ENCODE measurements at regions not wholly inside any gene's neighbourhood (a gene's known extent, or its start where the extent isn't known, plus 50 kb on each side); places are given as distances from the start of the nearest gene placed in this dataset.

GRCh38 chr13:61508936-61509335 is 93.3 kb upstream of the PCDH20 start:
- no peak overlapping the region for H3K4me3 Mint-ChIP-seq
- no peaks in the 10 kb centered on the region for H3K27me3 Mint-ChIP-seq (ENCODE audit: low read depth)
- H3K36me3 Mint-ChIP-seq, result no peaks in the 10 kb centered on the region
- no peaks in the 10 kb centered on the region for H3K4me1 Mint-ChIP-seq
- ChIA-PET CTCF (no interaction called here), POLR2A (no interaction called here)
- no peak overlapping the region for H3K27ac Mint-ChIP-seq
- DNase-seq (ENCODE audit: low spot score) (no peak), ATAC-seq (no peak)
- no peak for TF ChIP-seq HMGXB4 (CRISPR knock-in tag; IDR thresholded peaks at IDR 0.05)
- TF ChIP-seq ZNF317 (CRISPR knock-in tag; IDR thresholded peaks at IDR 0.05; ENCODE audit: borderline replicate concordance, low read depth), result no peak
- no peak for TF ChIP-seq RORB (CRISPR knock-in tag; IDR thresholded peaks at IDR 0.05)
- TF ChIP-seq ZNF425 (CRISPR knock-in tag; conservative IDR thresholded peaks at IDR 0.05), result no peak
- no peak for TF ChIP-seq ZBTB43 (CRISPR knock-in tag; IDR thresholded peaks at IDR 0.05)
- TF ChIP-seq ZBTB21 (CRISPR knock-in tag; IDR thresholded peaks at IDR 0.05; ENCODE audit: borderline replicate concordance), result no peak
- no peak for TF ChIP-seq TEAD1 (CRISPR knock-in tag; IDR thresholded peaks at IDR 0.05)
- TF ChIP-seq CTCF (IDR thresholded peaks at IDR 0.05), result no peak
- TF ChIP-seq ARID4B (CRISPR knock-in tag; IDR thresholded peaks at IDR 0.05; ENCODE audit: borderline replicate concordance), result no peak
- no peak for TF ChIP-seq ZNF512 (CRISPR knock-in tag; IDR thresholded peaks at IDR 0.05; ENCODE audit: borderline replicate concordance)
- TF ChIP-seq PRRX2 (CRISPR knock-in tag; IDR thresholded peaks at IDR 0.05), result no peak
- no peak for TF ChIP-seq NR1H2 (CRISPR knock-in tag; IDR thresholded peaks at IDR 0.05)
- TF ChIP-seq SOX15 (CRISPR knock-in tag; IDR thresholded peaks at IDR 0.05), result no peak
- no peak for TF ChIP-seq CDX4 (CRISPR knock-in tag; IDR thresholded peaks at IDR 0.05; ENCODE audit: borderline replicate concordance)
- no peak for TF ChIP-seq IRF2 (CRISPR knock-in tag; IDR thresholded peaks at IDR 0.05; ENCODE audit: borderline replicate concordance, low read depth)
- no peak for TF ChIP-seq MYBL2 (CRISPR knock-in tag; IDR thresholded peaks at IDR 0.05)
- TF ChIP-seq GRHL2 (CRISPR knock-in tag; IDR thresholded peaks at IDR 0.05; ENCODE audit: insufficient replicate concordance, severe bottlenecking), result no peak
- no peak for TF ChIP-seq ESRRA (CRISPR knock-in tag; IDR thresholded peaks at IDR 0.05; ENCODE audit: borderline replicate concordance)
- H3K9me3 Mint-ChIP-seq, result peaks cover 17% of the 10 kb centered on the region
